Activated T-helper 17 cell treated with anti-CD3 and anti-CD28 coated beads, Interleukin-2, amount 50 U/mL, for 72 hours (primary cell): ENCODE measurements at regions not wholly inside any gene's neighbourhood (a gene's known extent, or its start where the extent isn't known, plus 50 kb on each side); places are given as distances from the start of the nearest gene placed in this dataset.
"Not testable (repeated sequence)": the region's sequence is repeated elsewhere in the genome, so short reads cannot be mapped to it uniquely, and the experiment has no call there.

ENCODE experiments used
- ATAC-seq: fragments of 150-1000 bp; cut with Tn5 transposase; replicated peaks from 2 replicates; pipeline ENCODE4 v1.10.0; 2021; ENCODE audit warnings: mild to moderate bottlenecking, moderate library complexity
- H3K27ac Mint-ChIP-seq: one replicate; pipeline ENCODE4 v1.8.0; 2022; ENCODE audit warnings: mixed read lengths
- H3K27me3 Mint-ChIP-seq: one replicate; pipeline ENCODE4 v1.8.0; 2022; ENCODE audit warnings: mixed read lengths
- H3K36me3 Mint-ChIP-seq: one replicate; pipeline ENCODE4 v1.8.0; 2022; ENCODE audit warnings: low read depth, mild to moderate bottlenecking, mixed read lengths
- H3K4me1 Mint-ChIP-seq: one replicate; pipeline ENCODE4 v1.8.0; 2022; ENCODE audit warnings: mixed read lengths
- H3K4me3 Mint-ChIP-seq: one replicate; pipeline ENCODE4 v1.8.0; 2022; ENCODE audit warnings: mild to moderate bottlenecking, mixed read lengths
- H3K9me3 Mint-ChIP-seq: one replicate; pipeline ENCODE4 v1.8.0; 2022; ENCODE audit warnings: mixed read lengths

DNA sequence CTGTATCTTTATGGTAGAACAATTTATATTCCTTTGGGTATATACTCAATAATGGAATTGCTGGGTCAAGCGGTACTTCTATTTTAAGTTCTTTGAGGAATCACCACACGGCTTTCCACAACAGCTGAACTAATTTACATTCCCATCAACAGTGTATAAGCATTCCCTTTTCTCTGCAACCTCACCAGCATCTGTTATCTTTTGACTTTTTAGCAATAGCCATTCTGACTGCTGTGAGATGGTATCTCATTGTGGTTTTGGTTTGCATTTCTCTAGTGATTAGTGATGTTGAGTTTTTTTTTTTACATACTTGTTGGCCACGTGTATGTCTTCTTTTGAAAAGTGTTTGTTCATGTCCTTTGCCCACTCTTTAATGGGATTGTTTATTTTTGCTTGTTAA, 184.7 kb upstream of the CTAGE1 start:
- H3K27me3 Mint-ChIP-seq, ATAC-seq, H3K4me3 Mint-ChIP-seq, H3K4me1 Mint-ChIP-seq, H3K27ac Mint-ChIP-seq, H3K9me3 Mint-ChIP-seq, H3K36me3 Mint-ChIP-seq: not testable (repeated sequence)

DNA sequence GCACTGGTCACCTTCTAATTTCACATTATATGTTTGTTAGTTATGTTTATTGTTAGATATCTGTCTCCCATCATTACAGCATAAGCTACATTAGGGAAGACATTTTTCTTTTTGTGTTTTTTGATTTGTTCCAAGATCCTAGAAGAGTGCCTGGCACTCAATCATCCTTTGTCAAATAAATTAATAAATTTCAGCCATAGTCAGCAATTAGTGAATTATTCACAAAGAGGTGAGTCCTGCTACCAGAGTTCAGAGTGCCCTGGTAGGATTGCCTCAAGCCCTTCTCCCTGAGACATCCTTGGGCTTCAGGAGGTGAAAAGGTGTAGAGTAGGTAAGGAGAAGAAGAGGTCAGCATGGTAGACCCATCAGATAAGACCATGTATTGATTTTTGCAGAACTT, 186.2 kb upstream of the CTAGE1 start:
- H3K27me3 Mint-ChIP-seq, result peaks cover 3% of the 10 kb centered on the region
- peaks cover 4% of the 10 kb centered on the region for H3K9me3 Mint-ChIP-seq
- H3K4me1 Mint-ChIP-seq, result no peaks in the 10 kb centered on the region
- H3K36me3 Mint-ChIP-seq, result no peaks in the 10 kb centered on the region
- no peak overlapping the region for H3K4me3 Mint-ChIP-seq
- no peak overlapping the region for H3K27ac Mint-ChIP-seq
- ATAC-seq, result no peak

DNA sequence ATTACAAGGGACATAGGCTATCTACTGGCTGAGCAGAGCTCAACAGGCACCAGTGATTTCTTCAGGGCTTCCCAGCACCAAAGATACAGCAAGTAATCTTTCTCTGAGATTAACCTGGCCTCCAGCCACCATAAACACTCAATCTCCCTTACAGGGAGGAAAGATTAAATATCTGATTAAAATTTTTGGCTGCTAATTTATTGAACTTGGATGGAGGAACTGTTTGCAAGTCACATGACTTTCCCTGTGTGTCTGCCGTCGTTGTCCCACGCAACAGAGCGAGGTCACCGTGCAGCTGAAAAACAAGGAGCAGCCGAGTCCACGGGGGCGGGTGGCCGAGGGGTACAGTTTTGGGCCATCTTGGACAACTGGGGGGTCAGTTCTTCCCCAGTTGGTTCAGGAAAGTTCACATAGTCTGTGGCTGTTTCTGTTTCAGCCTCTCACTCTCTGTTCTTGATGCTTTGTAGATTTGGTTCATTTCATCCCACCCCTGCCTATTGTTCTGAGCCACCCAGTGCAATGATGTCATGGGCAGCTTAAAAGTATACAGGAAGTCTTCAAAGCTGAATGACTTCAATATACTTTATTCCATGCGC, 186.8 kb upstream of the CTAGE1 start:
- Mint-ChIP-seq H3K4me3 (no peak overlapping the region), H3K9me3 (peaks cover 4% of the 10 kb centered on the region), H3K27ac (no peak overlapping the region), H3K36me3 (no peaks in the 10 kb centered on the region), H3K27me3 (peaks cover 3% of the 10 kb centered on the region), H3K4me1 (no peaks in the 10 kb centered on the region)
- ATAC-seq, result no peak

DNA sequence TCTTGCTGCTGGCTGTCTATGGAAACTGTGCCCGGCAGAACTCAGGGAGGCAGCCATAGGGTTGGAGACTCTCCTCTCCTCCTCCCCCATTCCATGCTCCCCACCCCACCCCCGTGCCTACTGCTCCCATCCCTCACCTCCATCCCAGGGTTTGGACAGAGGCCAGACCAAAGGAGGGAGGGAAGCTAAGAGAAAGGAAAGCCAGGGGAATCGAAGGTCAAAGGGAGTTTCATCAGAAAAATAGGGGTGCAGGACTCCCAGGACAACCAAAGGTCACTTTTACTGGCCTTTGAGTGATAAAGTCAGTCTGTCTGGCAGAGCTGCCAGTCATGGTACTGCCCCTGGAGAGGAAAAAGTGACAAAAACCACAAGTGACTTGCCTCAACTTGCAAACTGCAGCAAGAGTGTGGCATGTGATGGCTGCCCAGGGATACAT, 187.3 kb upstream of the CTAGE1 start:
- Mint-ChIP-seq H3K36me3 (no peaks in the 10 kb centered on the region), H3K4me1 (no peaks in the 10 kb centered on the region), H3K27me3 (peaks cover 3% of the 10 kb centered on the region), H3K9me3 (peaks cover 4% of the 10 kb centered on the region), H3K27ac (no peak overlapping the region), H3K4me3 (no peak overlapping the region)
- no peak for ATAC-seq

DNA sequence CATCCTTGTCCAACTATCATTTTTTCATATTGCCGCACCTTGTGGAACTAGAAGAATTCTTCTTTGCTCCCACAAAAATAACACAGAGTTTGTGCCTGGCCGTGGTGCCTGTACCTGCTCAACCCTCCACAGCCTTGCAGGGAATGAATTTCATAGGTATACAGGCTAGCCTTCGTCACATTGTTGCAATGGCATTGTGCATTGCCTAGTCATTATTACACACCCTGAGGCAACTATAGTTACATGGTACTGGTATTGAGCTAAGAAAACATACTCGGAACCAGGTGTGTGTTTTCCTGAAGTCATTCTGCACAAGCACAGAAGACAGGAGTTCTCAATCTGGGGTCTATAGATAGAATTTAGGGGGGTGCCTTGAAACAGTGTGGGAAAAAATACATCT, 188.0 kb upstream of the CTAGE1 start:
- no peaks in the 10 kb centered on the region for H3K4me1 Mint-ChIP-seq
- H3K9me3 Mint-ChIP-seq, result peaks cover 3% of the 10 kb centered on the region
- H3K27ac Mint-ChIP-seq, result no peak overlapping the region
- no peaks in the 10 kb centered on the region for H3K36me3 Mint-ChIP-seq
- no peak overlapping the region for H3K4me3 Mint-ChIP-seq
- H3K27me3 Mint-ChIP-seq, result peaks cover 1% of the 10 kb centered on the region
- ATAC-seq, result no peak

DNA sequence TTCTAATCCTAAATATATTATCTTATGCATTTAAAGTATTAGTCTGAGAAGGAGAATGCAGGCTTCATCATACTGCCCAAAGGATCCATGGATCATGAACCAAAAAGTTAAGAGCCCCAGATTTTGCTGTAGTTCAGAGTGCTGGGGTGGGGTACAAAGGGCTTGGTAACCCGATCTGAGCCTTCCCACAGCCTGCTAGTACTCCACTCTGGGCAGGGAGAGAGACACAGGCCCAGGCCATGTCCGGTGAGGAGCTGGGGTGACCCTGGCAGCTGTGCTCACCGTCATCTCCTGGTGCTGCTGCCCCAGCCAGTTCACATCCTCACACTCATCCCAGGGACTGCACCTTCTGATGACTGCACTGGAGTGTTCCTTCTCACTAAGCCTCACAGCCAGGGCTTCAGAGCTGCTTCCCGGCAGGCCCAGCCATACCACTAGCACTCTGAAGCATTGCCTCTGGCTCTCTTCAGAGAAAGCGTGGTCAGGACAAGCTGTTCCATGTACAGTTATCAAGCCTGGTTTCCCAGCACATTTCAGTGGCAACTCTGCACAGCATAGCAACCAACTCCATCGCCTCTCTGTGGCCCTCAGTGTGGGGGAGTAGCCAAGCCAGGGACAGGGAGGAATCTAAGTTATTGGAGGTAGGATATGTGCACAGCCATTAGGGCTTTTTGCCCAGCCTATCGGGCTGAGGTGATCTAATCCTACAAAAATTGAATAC, 189.0 kb upstream of the CTAGE1 start:
- Mint-ChIP-seq H3K4me3 (no peak overlapping the region), H3K36me3 (no peaks in the 10 kb centered on the region), H3K9me3 (no peaks in the 10 kb centered on the region), H3K27ac (no peak overlapping the region), H3K4me1 (no peaks in the 10 kb centered on the region), H3K27me3 (peaks cover 4% of the 10 kb centered on the region)
- ATAC-seq, result no peak

DNA sequence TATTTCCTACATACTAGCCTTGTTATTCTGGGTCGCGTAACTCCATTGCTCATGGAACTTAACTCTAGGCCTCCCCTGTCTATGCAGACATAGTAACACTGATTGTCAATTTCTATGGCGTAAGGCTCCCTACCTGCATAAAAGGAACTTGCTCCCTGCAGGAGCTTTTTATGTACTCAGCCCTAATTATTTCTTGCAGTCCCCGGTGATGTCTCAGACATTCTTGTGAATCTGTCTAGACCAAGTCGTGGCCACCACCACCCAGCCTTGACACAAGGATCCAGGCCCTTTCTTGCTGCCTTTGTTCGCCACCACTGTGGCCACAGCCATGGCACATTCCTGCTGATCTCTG, 189.5 kb upstream of the CTAGE1 start:
- H3K4me3 Mint-ChIP-seq, result no peak overlapping the region
- no peaks in the 10 kb centered on the region for H3K36me3 Mint-ChIP-seq
- ATAC-seq, result no peak
- H3K27ac Mint-ChIP-seq, result no peak overlapping the region
- H3K9me3 Mint-ChIP-seq, result no peaks in the 10 kb centered on the region
- H3K27me3 Mint-ChIP-seq, result peaks cover 4% of the 10 kb centered on the region
- no peaks in the 10 kb centered on the region for H3K4me1 Mint-ChIP-seq

DNA sequence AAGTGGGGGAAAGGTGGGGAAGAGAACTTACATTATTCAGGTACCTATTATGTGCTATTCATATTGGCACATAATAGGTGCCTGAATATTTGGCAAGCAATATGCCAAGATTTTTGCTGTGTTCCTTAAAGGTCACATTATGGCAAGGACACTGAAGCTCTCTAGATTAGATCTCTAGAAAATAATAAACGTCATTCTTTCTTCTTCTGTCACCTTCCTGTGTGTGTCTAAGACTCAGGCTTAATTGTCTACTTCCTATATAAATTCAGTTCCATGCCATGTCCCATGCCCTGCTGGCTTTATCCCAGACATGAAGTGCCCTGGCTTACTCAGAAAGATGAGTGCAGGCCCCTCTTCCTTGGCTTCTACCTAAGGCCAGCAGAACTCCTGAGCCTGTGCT, 191.1 kb upstream of the CTAGE1 start:
- Mint-ChIP-seq H3K9me3 (peaks cover 2% of the 10 kb centered on the region), H3K4me3 (no peak overlapping the region), H3K4me1 (no peaks in the 10 kb centered on the region), H3K27ac (no peak overlapping the region), H3K27me3 (peaks cover 4% of the 10 kb centered on the region), H3K36me3 (no peaks in the 10 kb centered on the region)
- no peak for ATAC-seq

DNA sequence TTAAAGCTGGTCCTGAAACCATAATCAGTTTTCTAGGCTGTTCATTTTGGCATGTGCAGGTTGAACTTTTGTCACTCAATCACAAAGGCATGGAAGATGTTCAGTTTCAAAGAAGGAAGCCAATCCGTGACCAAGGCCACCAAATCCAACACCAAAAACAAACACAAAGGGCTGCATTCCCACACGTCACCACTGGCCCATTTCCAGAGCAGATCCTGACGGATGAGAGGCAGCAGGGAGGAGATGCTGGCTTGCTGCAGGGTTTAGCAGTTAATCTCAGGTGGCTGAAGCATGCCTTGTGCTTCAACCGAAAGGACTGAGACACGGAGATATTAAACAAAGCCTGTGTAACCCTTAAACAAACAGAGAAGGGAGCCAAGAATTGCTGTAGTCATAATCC, 191.9 kb upstream of the CTAGE1 start:
- peaks cover 4% of the 10 kb centered on the region for H3K9me3 Mint-ChIP-seq
- no peak overlapping the region for H3K27ac Mint-ChIP-seq
- H3K27me3 Mint-ChIP-seq, result peaks cover 4% of the 10 kb centered on the region
- H3K4me3 Mint-ChIP-seq, result no peak overlapping the region
- no peak for ATAC-seq
- H3K36me3 Mint-ChIP-seq, result no peaks in the 10 kb centered on the region
- no peaks in the 10 kb centered on the region for H3K4me1 Mint-ChIP-seq

DNA sequence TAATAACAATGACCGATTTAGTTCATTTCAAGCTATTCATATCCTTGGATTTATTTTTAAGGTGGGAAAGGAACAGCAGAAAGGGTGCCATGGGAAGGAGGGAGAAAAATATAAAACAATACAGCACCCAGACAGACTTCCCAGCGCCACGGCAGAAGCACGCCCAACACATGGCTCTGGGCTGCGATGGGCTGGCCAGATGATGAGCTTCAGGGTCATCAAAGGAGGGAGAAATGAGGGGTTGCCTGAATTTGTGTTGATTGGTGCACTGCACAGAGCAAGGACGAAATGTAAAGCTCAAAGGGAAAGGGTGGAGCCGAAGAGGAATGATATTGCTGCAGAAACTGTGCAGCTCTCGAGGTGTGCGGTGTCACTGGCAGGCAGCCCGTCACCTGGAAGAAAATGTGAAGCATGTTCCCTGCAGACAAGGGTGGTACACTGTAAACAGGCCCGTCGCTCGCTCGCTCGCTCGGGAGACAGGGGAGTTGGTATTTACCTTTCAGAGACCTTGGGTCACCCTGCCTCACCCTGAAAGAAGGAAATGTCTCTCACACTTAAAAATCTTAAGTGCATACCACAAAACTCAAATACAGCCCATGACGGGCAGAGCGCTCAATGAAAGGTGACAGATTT, 195.5 kb upstream of the CTAGE1 start:
- Mint-ChIP-seq H3K4me1 (no peaks in the 10 kb centered on the region), H3K27me3 (peaks cover 7% of the 10 kb centered on the region), H3K9me3 (peaks cover 8% of the 10 kb centered on the region), H3K4me3 (no peak overlapping the region), H3K27ac (no peak overlapping the region), H3K36me3 (no peaks in the 10 kb centered on the region)
- no peak for ATAC-seq

DNA sequence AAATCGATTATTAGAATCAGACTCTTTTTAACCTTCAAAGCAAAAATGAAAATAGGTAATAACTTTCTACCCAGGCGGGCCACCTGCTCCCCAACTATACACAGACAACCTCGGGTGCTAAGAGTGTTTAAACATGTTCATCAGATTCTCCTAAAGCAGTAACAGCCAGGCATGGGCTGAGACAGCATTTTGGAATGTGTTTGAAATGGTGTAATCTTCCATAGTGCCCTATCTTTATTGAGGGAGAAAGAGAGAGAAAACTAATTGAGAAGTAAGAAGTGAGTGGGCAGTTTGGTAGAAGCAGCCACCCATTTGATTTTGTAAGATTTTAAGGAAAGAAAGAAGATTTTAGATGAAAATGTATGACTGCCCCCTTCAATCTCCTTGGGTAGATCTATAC, 196.1 kb upstream of the CTAGE1 start:
- H3K36me3 Mint-ChIP-seq, result no peaks in the 10 kb centered on the region
- no peak for ATAC-seq
- H3K27me3 Mint-ChIP-seq, result peaks cover 7% of the 10 kb centered on the region
- no peaks in the 10 kb centered on the region for H3K4me1 Mint-ChIP-seq
- H3K27ac Mint-ChIP-seq, result no peak overlapping the region
- H3K4me3 Mint-ChIP-seq, result no peak overlapping the region
- peaks cover 8% of the 10 kb centered on the region for H3K9me3 Mint-ChIP-seq

DNA sequence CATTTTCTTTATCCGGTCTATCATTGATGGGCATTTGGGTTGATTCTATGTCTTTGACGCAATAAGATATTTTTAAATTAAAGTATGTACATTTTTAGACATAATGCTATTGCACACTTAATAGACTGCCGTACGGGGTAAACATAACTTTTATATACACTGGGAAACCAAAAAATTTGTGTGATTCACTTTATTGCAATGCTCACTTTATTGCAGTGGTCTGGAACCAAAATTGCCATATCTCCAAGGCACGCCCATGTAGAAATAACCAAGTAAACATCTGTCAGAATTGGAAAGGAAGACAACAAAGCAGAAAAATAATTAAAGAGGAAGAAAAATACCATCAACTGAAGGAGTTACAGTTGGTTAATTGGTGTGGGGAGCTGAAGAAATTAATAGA, 205.8 kb upstream of the CTAGE1 start:
- Mint-ChIP-seq H3K27me3 (no peaks in the 10 kb centered on the region), H3K9me3 (peaks cover 14% of the 10 kb centered on the region)
- ATAC-seq, result no peak

DNA sequence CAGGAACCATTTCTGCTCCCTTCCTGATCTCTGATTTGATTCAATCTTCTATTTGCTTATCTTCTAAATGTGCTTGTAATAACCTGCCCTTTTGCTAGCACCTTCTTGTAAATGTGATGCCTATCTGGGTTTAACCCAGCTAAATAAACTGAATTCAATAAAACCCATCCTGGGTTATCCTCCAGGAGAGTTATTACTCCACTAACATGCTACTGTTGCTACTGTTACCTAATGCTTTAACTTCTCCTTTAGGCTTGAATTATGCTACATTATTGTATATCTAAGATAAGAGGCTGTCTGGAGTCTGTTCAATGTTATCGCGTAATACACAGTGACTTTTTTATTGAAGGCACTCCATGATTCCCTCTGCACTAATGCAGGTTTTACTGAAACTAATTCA, 206.5 kb upstream of the CTAGE1 start:
- ATAC-seq, result no peak
- no peaks in the 10 kb centered on the region for H3K36me3 Mint-ChIP-seq
- no peaks in the 10 kb centered on the region for H3K27me3 Mint-ChIP-seq
- H3K4me1 Mint-ChIP-seq, result no peaks in the 10 kb centered on the region
- no peak overlapping the region for H3K4me3 Mint-ChIP-seq
- no peak overlapping the region for H3K27ac Mint-ChIP-seq
- peaks cover 14% of the 10 kb centered on the region for H3K9me3 Mint-ChIP-seq

More for the DNA sequence above, 205.8 kb upstream of the CTAGE1 start:
- no peak overlapping the region for H3K27ac Mint-ChIP-seq
- H3K4me1 Mint-ChIP-seq, result no peaks in the 10 kb centered on the region
- H3K4me3 Mint-ChIP-seq, result no peak overlapping the region
- H3K36me3 Mint-ChIP-seq, result no peaks in the 10 kb centered on the region

DNA sequence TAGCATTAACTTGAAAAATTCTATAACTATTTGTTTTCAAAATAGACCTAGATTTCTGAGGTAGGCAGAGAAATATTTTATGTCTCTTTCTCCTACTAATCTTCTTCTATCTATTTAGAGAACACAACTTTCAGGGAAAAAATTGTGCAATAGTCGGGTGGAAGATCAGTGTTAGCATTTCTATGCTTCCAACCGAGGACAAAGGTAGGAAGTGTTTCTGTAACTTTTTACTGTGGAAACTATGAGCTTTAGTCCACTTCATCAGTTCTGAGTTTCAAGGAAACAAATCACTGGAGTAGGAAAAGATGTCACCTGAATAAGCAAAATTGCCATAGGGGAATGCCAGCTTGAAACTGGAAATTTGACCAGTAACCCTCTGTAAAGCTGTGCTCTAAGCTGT, 207.7 kb upstream of the CTAGE1 start:
- Mint-ChIP-seq H3K27ac (no peak overlapping the region), H3K36me3 (no peaks in the 10 kb centered on the region)

DNA sequence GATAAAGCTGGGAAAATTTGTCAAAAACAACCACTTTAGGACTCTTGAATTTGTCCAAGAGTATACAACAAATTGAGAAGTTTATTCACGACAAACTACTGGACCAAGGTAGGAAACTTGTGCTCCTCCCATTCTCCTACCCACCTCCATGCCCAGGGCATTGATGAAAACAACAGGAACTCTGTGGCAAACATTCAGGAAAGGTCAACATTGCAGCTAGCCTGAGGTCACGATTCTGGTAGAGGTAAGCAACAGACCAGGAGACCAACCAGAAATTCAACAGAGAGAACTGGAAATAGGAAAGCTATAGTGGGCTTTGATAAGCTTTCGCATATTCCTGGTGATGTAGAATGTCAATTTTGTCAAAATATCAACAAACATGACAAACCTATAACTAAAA, 209.1 kb upstream of the CTAGE1 start:
- H3K27me3 Mint-ChIP-seq, result no peaks in the 10 kb centered on the region
- H3K4me1 Mint-ChIP-seq, result no peaks in the 10 kb centered on the region
- no peaks in the 10 kb centered on the region for H3K36me3 Mint-ChIP-seq
- no peak for ATAC-seq
- H3K4me3 Mint-ChIP-seq, result no peak overlapping the region
- H3K27ac Mint-ChIP-seq, result no peak overlapping the region
- H3K9me3 Mint-ChIP-seq, result peaks cover 14% of the 10 kb centered on the region

More for the DNA sequence above, 207.7 kb upstream of the CTAGE1 start:
- Mint-ChIP-seq H3K4me3 (no peak overlapping the region), H3K4me1 (no peaks in the 10 kb centered on the region), H3K27me3 (no peaks in the 10 kb centered on the region), H3K9me3 (peaks cover 14% of the 10 kb centered on the region)
- no peak for ATAC-seq
